NCI-H82 treated with DMSO at 0.1 percent for 48 hours (cell line): ENCODE measurements at regions not wholly inside any gene's neighbourhood (a gene's known extent, or its start where the extent isn't known, plus 50 kb on each side); places are given as distances from the start of the nearest gene placed in this dataset.
"Not testable (repeated sequence)": the region's sequence is repeated elsewhere in the genome, so short reads cannot be mapped to it uniquely, and the experiment has no call there.

Source experiments
- DNase-seq: peaks from one replicate; lab custom pipeline; 2025; ENCODE audit not compliant: unreplicated experiment; lab: John Stamatoyannopoulos, UW

DNA sequence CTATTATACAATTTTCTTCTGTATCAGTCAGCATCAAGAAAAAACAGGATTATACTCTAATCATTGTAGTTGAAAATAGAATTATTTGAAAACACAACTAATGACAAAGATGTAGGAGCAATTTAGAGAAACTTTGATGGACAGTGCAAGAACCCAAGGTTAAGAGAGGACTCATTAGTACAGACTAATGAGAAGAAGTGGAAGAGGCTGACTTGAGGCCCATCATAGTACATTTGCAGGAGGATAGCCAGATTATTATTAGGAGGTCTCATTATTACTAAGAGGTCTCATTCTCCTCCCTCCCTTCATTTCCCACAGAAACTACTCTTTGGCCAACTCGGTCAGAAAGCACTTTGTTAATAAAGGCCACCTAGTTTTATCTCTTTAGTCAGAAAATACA lies 1983.0 kb downstream of the SUCLG1 start:
- no peak for DNase-seq

GRCh38 chr2:82428251-82428650 lies 2030.8 kb downstream of the SUCLG1 start:
- no peak for DNase-seq

- no peak for DNase-seq
These were observed 2047.1 kb downstream of the SUCLG1 start for GRCh38 chr2:82412021-82412420.

DNA sequence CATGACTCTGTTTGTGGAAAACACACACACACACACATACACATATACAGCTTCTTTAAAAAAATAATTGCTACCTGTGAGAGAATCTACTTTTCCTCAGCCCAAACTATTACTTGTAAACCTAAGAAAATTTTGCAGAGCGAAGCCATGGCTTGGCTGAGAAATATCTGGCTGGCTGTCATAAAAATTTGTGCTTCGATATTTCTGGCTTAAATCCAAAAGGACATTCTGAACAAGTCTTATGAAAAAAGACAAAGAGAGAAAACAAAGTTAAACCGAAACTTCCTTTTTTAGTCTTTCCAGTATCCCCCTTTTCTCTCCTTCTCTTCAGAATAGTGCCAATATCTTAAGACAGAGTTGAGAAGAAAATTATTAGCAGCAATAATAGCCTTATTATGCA lies 2048.0 kb downstream of the SUCLG1 start:
- DNase-seq, result no peak

DNA sequence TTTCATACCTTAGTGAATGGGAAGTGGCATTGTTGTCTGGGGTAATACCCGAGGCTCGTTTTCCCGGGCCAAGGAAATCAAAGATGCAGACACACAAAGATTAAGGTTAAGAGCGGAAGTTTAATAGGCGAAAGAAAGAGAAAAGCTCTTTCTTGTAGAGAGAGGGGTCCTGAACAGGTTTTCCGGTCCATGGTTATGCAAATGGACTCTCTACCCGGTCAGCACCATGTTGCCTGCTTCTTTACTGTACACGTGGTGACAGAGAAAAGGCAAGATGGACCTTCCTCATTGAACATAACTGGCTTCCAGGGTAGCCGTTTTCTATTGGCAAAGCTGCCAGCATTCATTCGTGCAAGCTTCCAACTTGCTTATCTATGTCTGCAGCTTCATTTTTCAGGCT lies 2063.5 kb downstream of the SUCLG1 start:
- DNase-seq, result no peak

- DNase-seq, result no peak
These were observed 2067.7 kb downstream of the SUCLG1 start for GRCh38 chr2:82391386-82391785.

DNA sequence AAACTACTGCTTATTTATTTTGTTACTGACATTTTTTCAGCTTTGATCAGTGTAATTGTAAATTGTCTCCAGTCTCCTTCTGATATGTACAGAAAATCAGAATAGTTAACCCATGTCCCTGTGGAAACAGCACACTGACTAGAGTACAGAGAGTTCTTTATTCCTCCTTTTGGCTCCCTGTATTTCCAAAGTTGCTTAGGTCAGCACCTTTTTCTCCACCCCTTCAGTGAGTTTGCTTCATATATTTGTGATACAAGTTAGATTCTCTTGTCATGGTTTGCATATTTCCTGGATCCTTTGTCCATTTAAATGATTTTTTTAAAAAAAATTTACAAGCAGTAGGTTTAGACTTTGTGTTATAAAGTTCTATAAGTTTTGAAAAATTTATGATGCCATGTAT lies 2051.1 kb upstream of the LRRTM1 start:
- no peak for DNase-seq

DNA sequence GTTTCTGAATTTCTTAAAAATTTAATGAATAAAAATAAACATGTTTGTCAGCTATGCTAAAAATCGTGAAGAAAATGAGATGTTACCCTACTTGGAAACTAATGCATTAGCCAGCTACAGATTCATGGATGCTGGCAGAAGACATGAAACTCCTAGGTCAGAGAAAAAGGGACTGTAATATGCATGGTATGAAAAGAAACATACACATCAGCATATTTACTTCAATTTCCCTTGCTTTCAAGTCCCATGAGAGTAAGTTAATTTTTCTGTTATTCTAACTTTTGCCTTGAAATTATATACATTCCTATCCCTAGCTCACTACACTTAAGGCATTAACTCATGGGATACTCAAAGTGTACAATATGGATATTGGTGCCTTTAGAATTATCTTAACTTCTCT lies 2041.4 kb upstream of the LRRTM1 start:
- no peak for DNase-seq

DNA sequence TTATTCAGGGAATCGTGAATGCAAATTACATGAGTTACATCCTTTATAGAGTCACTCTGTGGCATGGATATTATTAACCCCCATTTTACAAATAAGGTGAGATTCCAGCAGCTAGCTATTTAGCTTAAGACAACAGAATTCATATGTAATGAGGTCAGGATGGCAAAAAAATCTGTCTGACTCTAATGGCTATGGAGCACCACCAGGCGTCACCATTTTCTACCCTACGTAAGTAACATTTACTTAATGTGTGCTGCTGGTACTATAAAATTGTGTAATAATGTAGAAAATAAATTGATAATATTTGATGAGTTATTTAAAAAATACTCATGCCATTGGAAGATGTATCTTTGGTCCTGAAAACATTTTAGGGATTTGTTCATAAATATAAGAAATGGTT lies 2040.1 kb upstream of the LRRTM1 start:
- DNase-seq, result no peak

- no peak for DNase-seq
These were observed 2037.8 kb upstream of the LRRTM1 start for GRCh38 chr2:82342356-82342755.

DNA sequence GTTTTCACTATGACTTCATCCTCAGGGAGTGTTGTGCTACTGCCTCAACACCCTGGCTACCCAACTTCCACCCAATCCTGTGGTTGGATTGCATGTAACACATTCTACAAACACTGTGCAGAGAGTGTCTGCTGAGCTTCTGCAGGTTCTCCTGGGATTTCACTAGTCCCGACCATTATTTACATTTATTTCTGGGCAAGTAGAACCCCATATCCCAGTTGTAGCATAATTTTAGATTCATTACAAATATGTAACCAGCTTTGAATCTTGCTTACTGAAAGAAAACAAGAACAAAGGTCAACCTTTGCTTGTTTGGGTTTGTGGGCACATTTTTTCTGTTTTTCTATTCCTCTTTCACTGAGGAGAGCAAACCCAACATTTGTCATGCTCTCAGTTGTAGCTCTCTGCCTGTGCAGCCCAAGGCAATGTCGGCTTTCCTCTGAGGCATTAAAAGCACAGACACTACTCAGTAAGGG lies 2036.1 kb upstream of the LRRTM1 start:
- no peak for DNase-seq

DNA sequence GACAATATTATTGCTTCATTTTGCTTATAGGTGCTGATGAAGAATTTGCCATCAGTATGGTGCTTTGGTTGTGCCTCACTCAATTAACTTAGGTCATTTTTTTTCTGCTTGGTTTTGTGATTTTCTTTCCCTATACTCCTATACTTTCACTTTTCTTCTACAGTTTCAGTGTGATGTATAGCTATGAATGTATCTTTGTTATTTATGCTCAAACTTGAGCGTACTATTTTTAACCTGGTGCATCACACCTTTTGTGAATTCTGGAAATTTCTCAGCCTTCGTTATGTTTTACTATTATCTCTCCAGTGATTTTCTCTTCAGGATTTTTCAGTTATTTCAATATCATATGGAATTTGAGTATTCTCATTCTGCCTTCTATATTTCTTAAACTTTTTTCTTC lies 2035.3 kb upstream of the LRRTM1 start:
- no peak for DNase-seq

DNA sequence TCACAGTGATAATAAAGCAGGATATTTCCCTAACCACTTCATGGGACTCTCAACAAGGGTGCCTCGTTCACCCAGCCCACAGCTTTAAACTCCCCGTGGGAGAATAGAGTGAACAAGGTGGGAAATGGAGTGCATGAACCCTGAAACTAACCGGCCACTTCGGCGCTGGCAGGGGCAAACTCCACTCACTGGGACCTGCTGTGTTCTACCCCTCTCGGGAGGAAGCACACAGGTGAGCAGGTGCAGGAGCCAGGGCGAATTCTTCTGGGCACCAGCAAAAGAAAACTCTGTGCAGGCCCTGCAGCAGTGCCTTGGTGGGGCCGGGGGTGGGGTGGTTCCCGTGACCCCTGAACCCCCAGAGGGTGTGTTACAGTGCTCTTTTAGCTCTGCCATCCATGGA lies 2029.1 kb upstream of the LRRTM1 start:
- DNase-seq, result no peak

DNA sequence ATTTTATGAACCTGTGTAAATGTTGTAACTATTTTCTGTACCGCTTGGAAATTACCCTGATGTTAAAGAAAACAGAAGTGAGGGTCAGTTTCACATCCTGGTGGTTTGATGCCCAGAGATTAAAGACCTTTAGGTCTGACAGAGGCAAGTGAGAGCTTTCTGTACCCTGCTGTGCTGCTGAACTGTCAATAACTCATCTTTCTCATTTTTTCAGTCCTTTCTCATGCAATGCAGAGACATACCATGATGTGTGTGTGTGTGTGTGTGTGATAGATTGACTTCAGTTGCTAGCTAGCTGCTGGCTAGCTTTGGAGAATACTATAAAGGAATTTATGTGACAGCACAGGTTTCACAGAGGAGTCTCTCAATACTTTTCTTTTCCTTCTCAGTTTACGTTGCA lies 2025.6 kb upstream of the LRRTM1 start:
- DNase-seq, result no peak

GRCh38 chr2:82326180-82326767 lies 2021.7 kb upstream of the LRRTM1 start:
- DNase-seq, result not testable (repeated sequence)

DNA sequence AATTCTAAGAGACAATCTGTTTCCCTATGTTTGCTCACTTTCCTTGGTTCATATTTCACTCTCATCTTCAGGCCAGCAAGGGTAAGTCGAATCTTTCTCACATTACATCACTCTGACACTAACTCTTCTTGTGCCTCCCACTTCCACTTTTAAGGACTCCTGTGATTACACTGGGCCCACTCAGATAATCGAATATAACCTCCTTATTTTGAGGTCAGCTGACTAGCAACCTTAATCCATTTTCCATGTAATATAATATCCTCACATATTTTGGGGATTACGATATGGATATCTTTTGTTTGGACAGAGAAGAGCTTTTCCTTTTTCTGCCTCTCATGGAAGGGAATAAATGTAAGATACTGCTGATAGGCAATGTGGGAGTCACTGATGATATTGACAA lies 2015.7 kb upstream of the LRRTM1 start:
- no peak for DNase-seq

- no peak for DNase-seq
These were observed 2012.5 kb upstream of the LRRTM1 start for GRCh38 chr2:82317012-82317411.

GRCh38 chr2:82316586-82316985 lies 2012.0 kb upstream of the LRRTM1 start:
- DNase-seq, result no peak

DNA sequence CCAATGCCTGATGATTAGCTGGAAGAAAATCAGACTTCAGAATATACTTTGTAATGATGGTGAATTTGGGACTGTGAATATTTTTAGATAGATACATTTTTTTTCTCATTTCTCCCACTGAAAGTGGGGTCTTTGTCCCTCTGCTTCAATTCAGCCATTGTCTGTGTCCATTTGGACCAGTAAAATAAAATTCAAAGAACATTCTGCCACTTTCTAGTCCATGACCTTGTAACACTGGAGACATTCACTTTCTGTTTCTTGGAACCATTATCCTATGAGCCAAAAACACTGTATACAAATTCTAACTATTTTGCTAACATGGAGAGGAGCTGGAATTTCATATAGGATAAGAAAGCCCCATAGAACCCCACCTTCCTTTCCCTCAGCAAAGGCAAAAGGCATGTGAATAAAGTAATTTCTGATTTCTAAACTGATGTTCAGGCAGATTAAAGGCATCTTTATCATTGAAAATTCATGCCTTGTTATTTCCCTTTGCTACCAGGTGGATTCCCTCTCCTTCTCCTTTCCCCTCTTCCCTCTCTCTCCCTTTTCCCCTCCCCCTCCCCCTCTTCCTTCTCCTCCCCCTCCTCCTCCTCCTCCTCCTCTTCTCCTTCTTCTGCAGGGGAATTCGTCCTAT lies 2010.4 kb upstream of the LRRTM1 start:
- DNase-seq, result no peak

DNA sequence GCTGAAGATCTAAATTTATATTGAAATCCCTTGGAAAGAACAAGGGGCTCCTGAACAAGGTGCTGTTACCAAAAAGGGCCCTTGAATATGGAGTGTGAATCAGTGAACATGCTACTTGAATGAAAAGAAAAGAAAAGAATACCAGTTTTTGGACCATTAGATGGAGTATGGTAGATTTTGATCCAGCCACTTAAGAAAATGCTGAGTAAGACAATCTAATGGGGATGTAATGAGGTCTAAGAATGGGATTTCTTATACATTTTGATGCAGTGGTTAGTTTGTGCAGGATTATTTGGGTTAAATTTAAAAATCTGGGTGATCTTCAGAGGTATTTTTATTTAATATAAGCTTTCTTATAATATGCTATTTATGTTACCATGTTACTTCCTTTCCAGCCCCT lies 2003.0 kb upstream of the LRRTM1 start:
- no peak for DNase-seq

DNA sequence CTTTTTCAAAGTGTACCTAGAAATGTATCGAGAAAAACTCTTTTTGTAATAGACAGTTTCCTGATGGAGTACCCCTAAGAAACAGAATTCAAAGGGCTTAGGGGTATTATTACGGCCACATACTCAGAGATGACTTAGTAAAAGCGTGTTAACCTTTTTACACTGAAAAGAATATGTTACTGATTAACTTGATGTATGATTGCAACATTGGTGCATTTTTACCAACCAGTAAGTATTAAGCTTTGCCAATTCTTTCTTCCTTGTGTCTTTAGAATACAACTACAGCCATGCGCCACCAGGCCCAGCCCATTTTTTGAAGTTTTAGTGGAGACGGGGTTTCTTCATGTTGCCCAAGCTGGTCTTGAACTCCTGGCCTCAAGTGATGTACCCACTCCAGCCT lies 1997.0 kb upstream of the LRRTM1 start:
- no peak for DNase-seq

GRCh38 chr2:82289446-82289845 lies 1984.9 kb upstream of the LRRTM1 start:
- DNase-seq, result no peak

DNA sequence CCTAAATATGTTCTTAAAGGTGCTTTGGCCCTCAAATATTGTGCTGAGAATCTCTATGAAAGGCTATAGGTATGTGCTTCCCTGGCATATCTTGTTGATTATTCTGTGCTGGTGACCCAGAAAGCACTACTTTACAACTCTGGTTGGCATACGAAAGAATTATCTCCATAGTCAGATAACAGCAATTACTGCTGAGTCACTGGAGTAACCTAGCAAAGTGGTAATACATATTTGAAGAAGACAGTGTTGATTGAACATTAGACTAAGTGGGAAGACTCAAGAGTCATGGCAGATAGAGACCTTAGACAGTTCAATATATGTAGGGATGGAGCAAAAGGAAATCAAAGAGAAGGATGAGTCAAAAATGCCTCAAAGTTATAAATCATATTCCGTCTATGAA lies 1978.5 kb upstream of the LRRTM1 start:
- no peak for DNase-seq
